ENCODE measurements at regions not wholly inside any gene's neighbourhood (a gene's known extent, or its start where the extent isn't known, plus 50 kb on each side); places are given as distances from the start of the nearest gene placed in this dataset.

- H3K27ac ChIP-seq: no peak overlapping the region
- H3K4me3 ChIP-seq (IDR thresholded peaks at IDR 0.05; ENCODE audit: insufficient read depth, low read depth, low read length): no peak overlapping the region
- H3K27me3 ChIP-seq (ENCODE audit: insufficient read depth, low read depth): no peaks in the 10 kb centered on the region
- no peak overlapping the region for H2AFZ ChIP-seq (ENCODE audit: low read depth)
- H3K4me2 ChIP-seq: no peak overlapping the region
- H3K9ac ChIP-seq: no peak overlapping the region
- no peaks in the 10 kb centered on the region for H3K79me2 ChIP-seq (ENCODE audit: insufficient read depth, low read depth)
- no peaks in the 10 kb centered on the region for H3K4me1 ChIP-seq (ENCODE audit: low read depth, poor library complexity, severe bottlenecking)
- no peaks in the 10 kb centered on the region for H4K20me1 ChIP-seq (ENCODE audit: insufficient read depth)
- TF ChIP-seq CTCF (conservative IDR thresholded peaks at IDR 0.05; ENCODE audit: low read depth, low read length): no peak
- no peaks in the 10 kb centered on the region for H3K36me3 ChIP-seq (ENCODE audit: insufficient read depth)
These were observed 117.7 kb upstream of the SETBP1 start for GRCh38 chr18:44562986-44563385.

- Histone ChIP-seq H3K36me3 (ENCODE audit: insufficient read depth) (no peaks in the 10 kb centered on the region), H2AFZ (ENCODE audit: low read depth) (no peak overlapping the region), H3K4me1 (ENCODE audit: low read depth, poor library complexity, severe bottlenecking) (no peaks in the 10 kb centered on the region), H3K4me2 (no peak overlapping the region), H3K9ac (no peak overlapping the region), H3K79me2 (ENCODE audit: insufficient read depth, low read depth) (no peaks in the 10 kb centered on the region), H3K4me3 (IDR thresholded peaks at IDR 0.05; ENCODE audit: insufficient read depth, low read depth, low read length) (no peak overlapping the region), H3K27me3 (ENCODE audit: insufficient read depth, low read depth) (no peaks in the 10 kb centered on the region), H4K20me1 (ENCODE audit: insufficient read depth) (no peaks in the 10 kb centered on the region), H3K27ac (no peak overlapping the region)
- no peak for TF ChIP-seq CTCF (conservative IDR thresholded peaks at IDR 0.05; ENCODE audit: low read depth, low read length)
These were observed 115.8 kb upstream of the SETBP1 start for GRCh38 chr18:44564922-44565321.

GRCh38 chr18:44568342-44568741 is 112.3 kb upstream of the SETBP1 start:
- Histone ChIP-seq H3K79me2 (ENCODE audit: insufficient read depth, low read depth) (no peaks in the 10 kb centered on the region), H4K20me1 (ENCODE audit: insufficient read depth) (no peaks in the 10 kb centered on the region), H3K27me3 (ENCODE audit: insufficient read depth, low read depth) (no peaks in the 10 kb centered on the region), H3K9ac (no peak overlapping the region), H3K4me3 (IDR thresholded peaks at IDR 0.05; ENCODE audit: insufficient read depth, low read depth, low read length) (no peak overlapping the region), H2AFZ (ENCODE audit: low read depth) (no peak overlapping the region), H3K27ac (no peak overlapping the region), H3K36me3 (ENCODE audit: insufficient read depth) (no peaks in the 10 kb centered on the region), H3K4me1 (ENCODE audit: low read depth, poor library complexity, severe bottlenecking) (no peaks in the 10 kb centered on the region), H3K4me2 (no peak overlapping the region)
- no peak for TF ChIP-seq CTCF (conservative IDR thresholded peaks at IDR 0.05; ENCODE audit: low read depth, low read length)

- H4K20me1 ChIP-seq (ENCODE audit: insufficient read depth): no peaks in the 10 kb centered on the region
- H3K9ac ChIP-seq: no peak overlapping the region
- H3K36me3 ChIP-seq (ENCODE audit: insufficient read depth): no peaks in the 10 kb centered on the region
- no peak overlapping the region for H2AFZ ChIP-seq (ENCODE audit: low read depth)
- H3K79me2 ChIP-seq (ENCODE audit: insufficient read depth, low read depth): no peaks in the 10 kb centered on the region
- H3K4me3 ChIP-seq (IDR thresholded peaks at IDR 0.05; ENCODE audit: insufficient read depth, low read depth, low read length): no peak overlapping the region
- H3K4me2 ChIP-seq: no peak overlapping the region
- no peak for TF ChIP-seq CTCF (conservative IDR thresholded peaks at IDR 0.05; ENCODE audit: low read depth, low read length)
- H3K27me3 ChIP-seq (ENCODE audit: insufficient read depth, low read depth): no peaks in the 10 kb centered on the region
- H3K4me1 ChIP-seq (ENCODE audit: low read depth, poor library complexity, severe bottlenecking): no peaks in the 10 kb centered on the region
- no peak overlapping the region for H3K27ac ChIP-seq
These were observed 111.7 kb upstream of the SETBP1 start for GRCh38 chr18:44568986-44569385.

Measured in KMS-11 (cell line).